ENCODE measurements at regions not wholly inside any gene's neighbourhood (a gene's known extent, or its start where the extent isn't known, plus 50 kb on each side); places are given as distances from the start of the nearest gene placed in this dataset.

DNA sequence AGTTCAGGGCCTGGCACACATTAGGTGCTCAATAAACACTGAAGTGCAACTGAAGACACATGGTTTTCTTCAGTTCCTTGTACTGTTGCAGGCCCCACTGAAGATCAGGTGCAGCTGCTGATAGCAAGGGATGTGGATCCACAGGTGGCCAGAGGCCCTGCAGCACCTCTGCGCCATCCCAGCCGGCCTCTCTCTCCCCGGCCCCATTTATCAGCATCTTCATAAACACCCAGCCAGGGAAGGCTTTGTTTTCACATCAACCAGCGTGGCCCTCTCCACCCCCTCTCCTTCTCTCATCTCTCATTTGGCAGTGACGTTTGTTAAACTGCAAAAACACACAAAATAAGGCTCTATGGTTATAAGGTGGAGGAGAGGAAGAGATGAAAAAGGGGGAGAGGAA is 528.8 kb downstream of the BUD13 start:
- TF ChIP-seq TSHZ2 (CRISPR knock-in tag; IDR thresholded peaks at IDR 0.05) = no peak
- TF ChIP-seq OSR1 (CRISPR knock-in tag; IDR thresholded peaks at IDR 0.05) = no peak
- TF ChIP-seq CREB5 (CRISPR knock-in tag; IDR thresholded peaks at IDR 0.05; ENCODE audit: low read depth) = no peak
- TF ChIP-seq ZC3H10 (CRISPR knock-in tag; IDR thresholded peaks at IDR 0.05) = no peak
